Endothelial cell (in vitro differentiated cells): ENCODE measurements at regions not wholly inside any gene's neighbourhood (a gene's known extent, or its start where the extent isn't known, plus 50 kb on each side); places are given as distances from the start of the nearest gene placed in this dataset.

Experiments
- DNase-seq: peaks from one replicate; pipeline ENCODE4 v3.0.0; 2021; ENCODE audit warnings: low spot score
- H3K27ac Mint-ChIP-seq: one replicate; pipeline ENCODE4 v1.8.0; 2021; ENCODE audit warnings: mixed read lengths, inconsistent platforms; ENCODE audit not compliant: unreplicated experiment
- H3K27me3 Mint-ChIP-seq: one replicate; pipeline ENCODE4 v1.8.0; 2021; ENCODE audit warnings: mild to moderate bottlenecking, moderate library complexity, mixed read lengths, inconsistent platforms; ENCODE audit not compliant: unreplicated experiment
- H3K36me3 Mint-ChIP-seq: one replicate; pipeline ENCODE4 v1.8.0; 2021; ENCODE audit warnings: mild to moderate bottlenecking, low read depth, mixed read lengths, inconsistent platforms; ENCODE audit not compliant: unreplicated experiment
- H3K4me1 Mint-ChIP-seq: one replicate; pipeline ENCODE4 v1.8.0; 2021; ENCODE audit warnings: mild to moderate bottlenecking, mixed read lengths, inconsistent platforms; ENCODE audit not compliant: unreplicated experiment
- H3K4me3 Mint-ChIP-seq: one replicate; pipeline ENCODE4 v1.8.0; 2021; ENCODE audit warnings: mild to moderate bottlenecking, mixed read lengths, inconsistent platforms; ENCODE audit not compliant: unreplicated experiment
- H3K9me3 Mint-ChIP-seq: one replicate; pipeline ENCODE4 v1.8.0; 2021; ENCODE audit warnings: mixed read lengths, inconsistent platforms; ENCODE audit not compliant: unreplicated experiment
- TF ChIP-seq, protein P1 (sequence below): fragments of 200-600 bp; sonication (generic); IDR thresholded peaks from one replicate; pipeline ENCODE4 v1.5.0; 2021; ENCODE audit warnings: antibody characterized with exemption; ENCODE audit not compliant: unreplicated experiment

DNA sequence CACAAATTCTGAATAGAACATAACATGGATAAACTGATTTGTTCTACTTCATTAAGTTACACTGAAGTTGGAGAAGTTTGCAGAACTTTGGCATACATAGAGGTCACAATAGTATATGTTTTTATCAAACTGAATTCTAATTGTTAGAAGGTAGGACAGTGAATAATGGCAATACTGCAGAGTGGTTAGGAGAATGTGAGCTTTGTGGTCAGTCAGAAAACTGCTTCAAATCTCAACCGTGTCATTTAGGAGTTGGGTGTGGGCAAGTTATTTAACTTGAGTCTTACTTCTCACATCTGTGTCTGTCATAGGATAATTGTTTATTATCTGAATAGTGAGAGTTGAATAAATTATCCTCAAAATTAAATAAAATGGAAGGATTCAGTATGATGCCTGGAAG, 374.6 kb upstream of the SYT1 start:
- Mint-ChIP-seq H3K9me3 (no peaks in the 10 kb centered on the region), H3K36me3 (peaks cover 13% of the 10 kb centered on the region), H3K27ac (no peak overlapping the region), H3K4me3 (no peak overlapping the region), H3K27me3 (peaks cover 2% of the 10 kb centered on the region), H3K4me1 (peaks cover 4% of the 10 kb centered on the region)
- TF ChIP-seq, protein P1, sequence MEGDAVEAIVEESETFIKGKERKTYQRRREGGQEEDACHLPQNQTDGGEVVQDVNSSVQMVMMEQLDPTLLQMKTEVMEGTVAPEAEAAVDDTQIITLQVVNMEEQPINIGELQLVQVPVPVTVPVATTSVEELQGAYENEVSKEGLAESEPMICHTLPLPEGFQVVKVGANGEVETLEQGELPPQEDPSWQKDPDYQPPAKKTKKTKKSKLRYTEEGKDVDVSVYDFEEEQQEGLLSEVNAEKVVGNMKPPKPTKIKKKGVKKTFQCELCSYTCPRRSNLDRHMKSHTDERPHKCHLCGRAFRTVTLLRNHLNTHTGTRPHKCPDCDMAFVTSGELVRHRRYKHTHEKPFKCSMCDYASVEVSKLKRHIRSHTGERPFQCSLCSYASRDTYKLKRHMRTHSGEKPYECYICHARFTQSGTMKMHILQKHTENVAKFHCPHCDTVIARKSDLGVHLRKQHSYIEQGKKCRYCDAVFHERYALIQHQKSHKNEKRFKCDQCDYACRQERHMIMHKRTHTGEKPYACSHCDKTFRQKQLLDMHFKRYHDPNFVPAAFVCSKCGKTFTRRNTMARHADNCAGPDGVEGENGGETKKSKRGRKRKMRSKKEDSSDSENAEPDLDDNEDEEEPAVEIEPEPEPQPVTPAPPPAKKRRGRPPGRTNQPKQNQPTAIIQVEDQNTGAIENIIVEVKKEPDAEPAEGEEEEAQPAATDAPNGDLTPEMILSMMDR = no peak
- no peak for DNase-seq

DNA sequence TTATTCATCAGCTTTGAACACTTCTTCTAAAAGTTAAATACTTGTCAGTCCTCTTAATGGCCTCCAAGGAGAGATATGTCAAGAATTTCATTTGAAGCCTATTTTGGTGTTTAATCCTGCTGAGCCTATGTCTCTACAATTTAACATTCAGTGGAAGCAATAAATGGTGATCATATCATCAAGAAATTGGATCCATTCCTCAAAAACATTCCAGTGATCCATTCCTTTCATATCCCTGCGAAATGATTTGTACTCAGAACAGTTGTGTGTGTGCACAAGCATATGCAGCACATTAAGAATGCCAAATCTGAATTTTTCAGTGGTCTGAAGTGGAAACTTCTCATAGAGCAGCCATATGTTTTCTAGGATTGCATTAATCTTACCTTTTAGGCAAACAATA, 373.7 kb upstream of the SYT1 start:
- Mint-ChIP-seq H3K36me3 (peaks cover 11% of the 10 kb centered on the region), H3K9me3 (no peaks in the 10 kb centered on the region), H3K4me3 (no peak overlapping the region), H3K4me1 (no peaks in the 10 kb centered on the region), H3K27me3 (peaks cover 2% of the 10 kb centered on the region), H3K27ac (no peak overlapping the region)
- no peak for DNase-seq
- TF ChIP-seq, protein P1 = no peak

DNA sequence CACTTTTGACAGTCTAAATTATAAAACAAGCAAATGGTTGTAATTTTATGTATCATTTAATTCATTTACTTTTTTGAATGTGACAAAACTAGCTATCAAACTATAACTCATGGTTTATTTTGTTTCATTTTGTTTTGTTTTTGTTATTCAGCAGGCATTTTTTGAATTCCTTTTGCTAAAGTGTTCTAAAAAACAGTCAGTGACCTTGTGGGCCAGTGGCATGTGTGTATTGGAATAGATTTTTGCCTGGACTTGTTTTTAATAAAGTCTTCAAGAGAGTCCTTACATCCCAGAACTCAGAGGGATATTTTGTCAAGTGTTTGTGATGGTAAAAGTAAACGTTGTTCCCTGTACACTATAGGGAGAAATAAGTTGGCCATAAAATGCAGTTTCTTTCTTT, 369.7 kb upstream of the SYT1 start:
- TF ChIP-seq, protein P1 = no peak
- Mint-ChIP-seq H3K27ac (no peak overlapping the region), H3K9me3 (no peaks in the 10 kb centered on the region), H3K4me1 (no peaks in the 10 kb centered on the region), H3K4me3 (no peak overlapping the region), H3K27me3 (peaks cover 4% of the 10 kb centered on the region), H3K36me3 (no peaks in the 10 kb centered on the region)
- no peak for DNase-seq

DNA sequence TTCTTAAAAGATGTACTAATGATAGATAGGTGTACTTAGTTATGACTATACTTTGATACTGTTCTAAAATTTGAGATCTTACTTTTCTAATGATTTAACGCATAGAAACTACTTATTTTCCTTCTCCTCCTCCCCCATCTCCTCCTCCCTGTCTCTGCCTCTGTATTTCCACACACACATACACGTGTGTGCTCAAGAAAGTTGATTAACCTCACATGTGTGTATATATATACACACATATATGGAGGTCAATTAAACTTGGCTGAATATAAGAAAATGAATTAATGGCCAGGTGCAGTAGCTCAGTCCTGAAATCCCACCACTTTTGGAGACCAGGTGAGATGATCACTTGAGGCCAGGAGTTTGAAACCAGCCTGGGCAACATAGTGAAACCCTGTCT, 362.7 kb upstream of the SYT1 start:
- no peak for DNase-seq

DNA sequence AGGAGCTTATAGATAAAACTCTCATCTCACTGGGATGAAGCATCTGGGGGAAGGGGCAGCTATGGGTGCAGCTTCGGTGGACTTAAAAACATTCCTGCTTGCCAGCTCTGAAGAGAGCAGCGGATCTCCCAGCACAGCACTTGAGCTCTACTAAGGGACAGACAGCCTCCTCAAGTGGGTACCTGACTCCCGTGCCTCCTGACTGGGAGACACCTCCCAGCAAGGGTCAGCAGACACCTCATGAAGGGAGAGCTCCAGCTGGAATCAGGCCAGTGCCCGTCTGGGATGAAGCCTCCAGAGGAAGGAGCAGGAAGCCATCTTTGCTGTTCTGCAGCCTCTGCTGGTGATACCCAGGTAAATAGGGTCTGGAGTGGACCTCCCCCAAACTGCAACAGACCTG, 345.2 kb upstream of the SYT1 start:
- no peak for DNase-seq
- Mint-ChIP-seq H3K4me1 (no peaks in the 10 kb centered on the region), H3K27me3 (peaks cover 3% of the 10 kb centered on the region), H3K4me3 (no peak overlapping the region), H3K27ac (no peak overlapping the region), H3K9me3 (peaks cover 4% of the 10 kb centered on the region), H3K36me3 (peaks cover 5% of the 10 kb centered on the region)
- TF ChIP-seq, protein P1 = no peak

More for the DNA sequence above, 362.7 kb upstream of the SYT1 start:
- H3K4me1 Mint-ChIP-seq = no peaks in the 10 kb centered on the region
- H3K27ac Mint-ChIP-seq = no peak overlapping the region
- TF ChIP-seq, protein P1 = no peak
- H3K9me3 Mint-ChIP-seq = no peaks in the 10 kb centered on the region
- peaks cover 1% of the 10 kb centered on the region for H3K27me3 Mint-ChIP-seq
- H3K4me3 Mint-ChIP-seq = no peak overlapping the region
- no peaks in the 10 kb centered on the region for H3K36me3 Mint-ChIP-seq
